ENCODE measurements at regions not wholly inside any gene's neighbourhood (a gene's known extent, or its start where the extent isn't known, plus 50 kb on each side); places are given as distances from the start of the nearest gene placed in this dataset.

GRCh38 chr2:12076810-12077209, 330.4 kb downstream of the LPIN1 start:
- DNase-seq (ENCODE audit: low spot score): no peak
- no peaks in the 10 kb centered on the region for H3K27me3 ChIP-seq (ENCODE audit: insufficient read depth, poor library complexity, severe bottlenecking)
- H3K9me3 ChIP-seq (ENCODE audit: severe bottlenecking): no peaks in the 10 kb centered on the region
- no peak for ATAC-seq (ENCODE audit: low read depth)
- H3K36me3 ChIP-seq (ENCODE audit: low read depth): no peaks in the 10 kb centered on the region
- no peak overlapping the region for H3K4me3 ChIP-seq (ENCODE audit: severe bottlenecking)
- H3K27ac ChIP-seq (ENCODE audit: poor library complexity, severe bottlenecking): no peak overlapping the region
- no peaks in the 10 kb centered on the region for H3K4me1 ChIP-seq (ENCODE audit: insufficient read depth, poor library complexity, severe bottlenecking)
- no peak for TF ChIP-seq CTCF (IDR thresholded peaks at IDR 0.05; ENCODE audit: poor library complexity, severe bottlenecking)

DNA sequence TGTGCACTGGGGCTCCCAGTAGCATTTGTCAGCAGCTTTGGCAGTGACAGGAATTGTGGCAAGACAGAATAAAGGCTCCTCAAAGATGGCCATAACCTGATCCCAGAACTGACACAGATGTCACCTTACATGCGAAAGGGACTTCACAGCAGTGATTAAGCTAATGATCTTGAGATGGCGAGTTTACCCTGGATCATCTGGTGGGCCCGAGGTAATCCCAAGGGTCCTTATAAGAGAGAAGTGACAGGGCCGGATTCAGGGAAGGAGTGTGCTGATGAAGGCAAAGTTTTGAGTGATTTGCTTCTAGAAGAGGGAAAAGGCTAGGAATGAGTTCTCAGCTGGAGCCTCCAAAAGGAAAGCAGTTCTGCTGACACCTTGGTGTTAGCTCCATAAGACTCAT, 333.9 kb downstream of the LPIN1 start:
- no peak for ATAC-seq (ENCODE audit: low read depth)
- no peaks in the 10 kb centered on the region for H3K9me3 ChIP-seq (ENCODE audit: severe bottlenecking)
- TF ChIP-seq CTCF (IDR thresholded peaks at IDR 0.05; ENCODE audit: poor library complexity, severe bottlenecking): no peak
- no peaks in the 10 kb centered on the region for H3K4me1 ChIP-seq (ENCODE audit: insufficient read depth, poor library complexity, severe bottlenecking)
- no peak overlapping the region for H3K4me3 ChIP-seq (ENCODE audit: severe bottlenecking)
- H3K27ac ChIP-seq (ENCODE audit: poor library complexity, severe bottlenecking): no peak overlapping the region
- no peaks in the 10 kb centered on the region for H3K27me3 ChIP-seq (ENCODE audit: insufficient read depth, poor library complexity, severe bottlenecking)
- H3K36me3 ChIP-seq (ENCODE audit: low read depth): no peaks in the 10 kb centered on the region
- DNase-seq (ENCODE audit: low spot score): no peak

GRCh38 chr2:12081481-12082210, 335.2 kb downstream of the LPIN1 start:
- Histone ChIP-seq H3K36me3 (ENCODE audit: low read depth) (no peaks in the 10 kb centered on the region), H3K4me3 (ENCODE audit: severe bottlenecking) (no peak overlapping the region), H3K27ac (ENCODE audit: poor library complexity, severe bottlenecking) (no peak overlapping the region), H3K9me3 (ENCODE audit: severe bottlenecking) (no peaks in the 10 kb centered on the region), H3K27me3 (ENCODE audit: insufficient read depth, poor library complexity, severe bottlenecking) (no peaks in the 10 kb centered on the region), H3K4me1 (ENCODE audit: insufficient read depth, poor library complexity, severe bottlenecking) (no peaks in the 10 kb centered on the region)
- no peak for DNase-seq (ENCODE audit: low spot score)
- ATAC-seq (ENCODE audit: low read depth): no peak
- no peak for TF ChIP-seq CTCF (IDR thresholded peaks at IDR 0.05; ENCODE audit: poor library complexity, severe bottlenecking)

DNA sequence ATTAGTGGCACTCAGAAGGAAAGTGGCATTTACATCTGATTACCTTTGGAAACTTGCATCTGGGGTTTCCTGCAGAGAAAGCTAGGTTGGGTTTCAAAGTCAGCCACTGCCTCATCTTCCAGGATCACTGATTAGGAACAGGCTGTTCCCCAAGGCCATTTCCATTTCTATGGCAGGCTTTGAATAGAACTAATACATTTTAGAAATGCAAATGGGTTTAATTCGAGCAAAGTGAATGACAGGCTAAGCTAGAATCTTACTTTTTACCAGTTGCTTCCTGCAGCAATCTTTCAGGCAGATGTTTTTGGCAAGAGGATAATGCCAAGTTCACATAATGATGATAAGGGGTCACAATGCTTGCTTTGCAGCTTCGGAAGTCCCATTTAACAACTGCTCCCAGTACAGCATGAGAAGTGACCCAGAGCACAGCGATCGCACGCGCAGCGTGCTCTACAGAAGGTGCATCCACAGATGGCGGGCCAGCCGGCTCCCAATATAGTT, 336.7 kb downstream of the LPIN1 start:
- H3K9me3 ChIP-seq (ENCODE audit: severe bottlenecking): no peaks in the 10 kb centered on the region
- no peak for TF ChIP-seq CTCF (IDR thresholded peaks at IDR 0.05; ENCODE audit: poor library complexity, severe bottlenecking)
- no peak overlapping the region for H3K4me3 ChIP-seq (ENCODE audit: severe bottlenecking)
- no peak overlapping the region for H3K27ac ChIP-seq (ENCODE audit: poor library complexity, severe bottlenecking)
- no peaks in the 10 kb centered on the region for H3K36me3 ChIP-seq (ENCODE audit: low read depth)
- H3K27me3 ChIP-seq (ENCODE audit: insufficient read depth, poor library complexity, severe bottlenecking): no peaks in the 10 kb centered on the region
- ATAC-seq (ENCODE audit: low read depth) (no peak), DNase-seq (ENCODE audit: low spot score) (no peak)
- H3K4me1 ChIP-seq (ENCODE audit: insufficient read depth, poor library complexity, severe bottlenecking): peaks cover 3% of the 10 kb centered on the region

DNA sequence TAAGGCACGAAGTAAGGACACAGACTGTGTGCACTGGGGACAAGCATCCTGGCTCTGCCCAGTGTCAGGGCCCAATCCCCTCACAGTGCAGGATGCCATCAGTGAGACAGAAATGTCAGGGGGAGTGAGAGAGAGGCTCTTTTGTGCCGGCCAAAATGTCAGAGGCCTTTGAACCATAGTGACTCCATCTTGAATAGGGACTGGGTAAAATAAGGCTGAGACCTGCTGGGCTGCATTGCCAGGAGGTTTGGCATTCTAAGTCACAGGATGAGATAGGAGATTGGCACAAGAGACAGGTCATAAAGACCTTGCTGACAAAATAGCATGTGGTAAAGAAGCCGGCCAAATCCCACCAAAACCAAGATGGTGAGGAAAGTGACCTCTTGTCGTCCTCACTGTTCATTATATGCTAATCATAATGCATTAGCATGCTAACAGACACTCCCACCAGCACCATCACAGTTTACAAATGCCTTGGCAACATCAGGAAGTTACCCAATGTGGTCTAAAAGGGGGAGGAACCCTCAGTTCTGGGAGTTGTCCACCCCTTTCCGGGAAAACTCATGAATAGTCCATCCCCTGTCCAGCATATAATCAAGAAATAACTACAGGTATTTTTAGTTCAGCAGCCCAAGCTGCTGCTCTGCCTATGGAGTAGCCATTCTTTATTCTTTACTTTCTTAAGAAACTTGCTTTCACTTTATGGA, 337.4 kb downstream of the LPIN1 start:
- Histone ChIP-seq H3K27ac (ENCODE audit: poor library complexity, severe bottlenecking) (no peak overlapping the region), H3K36me3 (ENCODE audit: low read depth) (no peaks in the 10 kb centered on the region), H3K27me3 (ENCODE audit: insufficient read depth, poor library complexity, severe bottlenecking) (no peaks in the 10 kb centered on the region), H3K9me3 (ENCODE audit: severe bottlenecking) (no peaks in the 10 kb centered on the region), H3K4me3 (ENCODE audit: severe bottlenecking) (no peak overlapping the region), H3K4me1 (ENCODE audit: insufficient read depth, poor library complexity, severe bottlenecking) (peaks cover 3% of the 10 kb centered on the region)
- ATAC-seq (ENCODE audit: low read depth) (no peak), DNase-seq (ENCODE audit: low spot score) (no peak)
- no peak for TF ChIP-seq CTCF (IDR thresholded peaks at IDR 0.05; ENCODE audit: poor library complexity, severe bottlenecking)
